ENCODE measurements at regions not wholly inside any gene's neighbourhood (a gene's known extent, or its start where the extent isn't known, plus 50 kb on each side); places are given as distances from the start of the nearest gene placed in this dataset.

DNA sequence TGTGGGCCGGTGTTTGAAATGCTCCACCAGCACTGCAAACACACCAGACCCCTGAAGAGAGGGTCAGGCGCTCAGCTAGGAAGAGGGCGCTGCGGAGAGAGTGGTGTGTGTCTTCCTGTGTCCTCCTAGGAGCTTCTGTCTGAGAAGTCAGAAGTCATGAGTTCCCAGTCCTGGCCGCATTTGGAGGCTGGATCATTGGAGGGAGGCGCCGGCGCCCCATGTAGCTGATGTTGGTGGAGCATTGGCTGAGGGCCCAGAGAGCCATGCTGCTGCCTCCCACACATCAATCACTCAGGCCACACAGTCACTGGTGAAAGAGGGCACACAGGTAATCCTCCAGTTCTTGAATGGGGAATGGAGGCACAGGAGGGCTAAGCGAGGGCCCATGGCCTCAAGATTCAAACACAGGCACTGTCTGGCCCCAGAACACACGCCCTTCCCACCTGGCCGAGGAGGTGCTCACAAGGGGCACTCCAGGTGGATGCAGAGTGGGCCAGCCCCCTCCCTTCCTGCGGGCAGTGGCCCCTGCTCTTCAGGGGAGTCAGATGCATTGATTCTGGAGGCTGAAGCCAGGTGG, 66.3 kb downstream of the RRM2 start:
- TF ChIP-seq, protein P1, sequence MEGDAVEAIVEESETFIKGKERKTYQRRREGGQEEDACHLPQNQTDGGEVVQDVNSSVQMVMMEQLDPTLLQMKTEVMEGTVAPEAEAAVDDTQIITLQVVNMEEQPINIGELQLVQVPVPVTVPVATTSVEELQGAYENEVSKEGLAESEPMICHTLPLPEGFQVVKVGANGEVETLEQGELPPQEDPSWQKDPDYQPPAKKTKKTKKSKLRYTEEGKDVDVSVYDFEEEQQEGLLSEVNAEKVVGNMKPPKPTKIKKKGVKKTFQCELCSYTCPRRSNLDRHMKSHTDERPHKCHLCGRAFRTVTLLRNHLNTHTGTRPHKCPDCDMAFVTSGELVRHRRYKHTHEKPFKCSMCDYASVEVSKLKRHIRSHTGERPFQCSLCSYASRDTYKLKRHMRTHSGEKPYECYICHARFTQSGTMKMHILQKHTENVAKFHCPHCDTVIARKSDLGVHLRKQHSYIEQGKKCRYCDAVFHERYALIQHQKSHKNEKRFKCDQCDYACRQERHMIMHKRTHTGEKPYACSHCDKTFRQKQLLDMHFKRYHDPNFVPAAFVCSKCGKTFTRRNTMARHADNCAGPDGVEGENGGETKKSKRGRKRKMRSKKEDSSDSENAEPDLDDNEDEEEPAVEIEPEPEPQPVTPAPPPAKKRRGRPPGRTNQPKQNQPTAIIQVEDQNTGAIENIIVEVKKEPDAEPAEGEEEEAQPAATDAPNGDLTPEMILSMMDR (conservative IDR thresholded peaks at IDR 0.05 in 1 of 2, IDR thresholded peaks at IDR 0.05 in 1 of 2; ENCODE audit: low read depth in 1 of 2, low read length in 2 of 2): no peak
- TF ChIP-seq EZH2 (IDR thresholded peaks at IDR 0.05; ENCODE audit: low read length, missing control alignments): no peak
